ENCODE measurements at regions not wholly inside any gene's neighbourhood (a gene's known extent, or its start where the extent isn't known, plus 50 kb on each side); places are given as distances from the start of the nearest gene placed in this dataset.

- no TSS peak for BruUV-seq (replicated peaks)
- no peak for TF ChIP-seq CTCF (IDR thresholded peaks at IDR 0.05; ENCODE audit: unreplicated experiment)
- H3K4me3 Mint-ChIP-seq (ENCODE audit: low read depth, unreplicated experiment): no peak overlapping the region
- intact Hi-C loops (cut with micrococcal nuclease; ENCODE audit: unreplicated experiment): no loop called here
- no peak for DNase-seq
- no peak overlapping the region for H3K27ac Mint-ChIP-seq (ENCODE audit: unreplicated experiment)
- CTCF ChIA-PET: no interaction called here
- peaks cover 7% of the 10 kb centered on the region for H3K9me3 Mint-ChIP-seq (ENCODE audit: low read depth, unreplicated experiment)
- H3K36me3 Mint-ChIP-seq (ENCODE audit: insufficient read depth, unreplicated experiment): no peaks in the 10 kb centered on the region
- H3K4me1 Mint-ChIP-seq (ENCODE audit: low read depth, unreplicated experiment): no peaks in the 10 kb centered on the region
- H3K27me3 Mint-ChIP-seq (ENCODE audit: unreplicated experiment): no peaks in the 10 kb centered on the region
Measured at GRCh38 chr4:58649226-58649625, 1539.0 kb upstream of the IGFBP7 start.

GRCh38 chr4:58646126-58646525 lies 1535.9 kb upstream of the IGFBP7 start:
- Mint-ChIP-seq H3K36me3 (ENCODE audit: insufficient read depth, unreplicated experiment) (no peaks in the 10 kb centered on the region), H3K27ac (ENCODE audit: unreplicated experiment) (no peak overlapping the region), H3K4me1 (ENCODE audit: low read depth, unreplicated experiment) (no peaks in the 10 kb centered on the region), H3K27me3 (ENCODE audit: unreplicated experiment) (no peaks in the 10 kb centered on the region), H3K9me3 (ENCODE audit: low read depth, unreplicated experiment) (peaks cover 5% of the 10 kb centered on the region), H3K4me3 (ENCODE audit: low read depth, unreplicated experiment) (no peak overlapping the region)
- CTCF ChIA-PET: no interaction called here
- BruUV-seq (replicated peaks): no TSS peak
- intact Hi-C loops (cut with micrococcal nuclease; ENCODE audit: unreplicated experiment): no loop called here
- DNase-seq: no peak
- no peak for TF ChIP-seq CTCF (IDR thresholded peaks at IDR 0.05; ENCODE audit: unreplicated experiment)

- no peaks in the 10 kb centered on the region for H3K4me1 Mint-ChIP-seq (ENCODE audit: low read depth, unreplicated experiment)
- BruUV-seq (replicated peaks): no TSS peak
- CTCF ChIA-PET: no interaction called here
- no peaks in the 10 kb centered on the region for H3K27me3 Mint-ChIP-seq (ENCODE audit: unreplicated experiment)
- no peak for DNase-seq
- H3K4me3 Mint-ChIP-seq (ENCODE audit: low read depth, unreplicated experiment): no peak overlapping the region
- peaks cover 11% of the 10 kb centered on the region for H3K9me3 Mint-ChIP-seq (ENCODE audit: low read depth, unreplicated experiment)
- no peaks in the 10 kb centered on the region for H3K36me3 Mint-ChIP-seq (ENCODE audit: insufficient read depth, unreplicated experiment)
- H3K27ac Mint-ChIP-seq (ENCODE audit: unreplicated experiment): no peak overlapping the region
- TF ChIP-seq CTCF (IDR thresholded peaks at IDR 0.05; ENCODE audit: unreplicated experiment): no peak
- intact Hi-C loops (cut with micrococcal nuclease; ENCODE audit: unreplicated experiment): no loop called here
Measured at GRCh38 chr4:58644549-58644948, 1534.4 kb upstream of the IGFBP7 start.

- peaks cover 11% of the 10 kb centered on the region for H3K9me3 Mint-ChIP-seq (ENCODE audit: low read depth, unreplicated experiment)
- no peak for TF ChIP-seq CTCF (IDR thresholded peaks at IDR 0.05; ENCODE audit: unreplicated experiment)
- H3K4me3 Mint-ChIP-seq (ENCODE audit: low read depth, unreplicated experiment): no peak overlapping the region
- no peak for DNase-seq
- H3K27me3 Mint-ChIP-seq (ENCODE audit: unreplicated experiment): no peaks in the 10 kb centered on the region
- no peaks in the 10 kb centered on the region for H3K36me3 Mint-ChIP-seq (ENCODE audit: insufficient read depth, unreplicated experiment)
- CTCF ChIA-PET: no interaction called here
- H3K27ac Mint-ChIP-seq (ENCODE audit: unreplicated experiment): no peak overlapping the region
- H3K4me1 Mint-ChIP-seq (ENCODE audit: low read depth, unreplicated experiment): no peaks in the 10 kb centered on the region
- BruUV-seq (replicated peaks): no TSS peak
- intact Hi-C loops (cut with micrococcal nuclease; ENCODE audit: unreplicated experiment): no loop called here
Measured at GRCh38 chr4:58636381-58636780, 1526.2 kb upstream of the IGFBP7 start.

- H3K36me3 Mint-ChIP-seq (ENCODE audit: insufficient read depth, unreplicated experiment): no peaks in the 10 kb centered on the region
- no peaks in the 10 kb centered on the region for H3K27me3 Mint-ChIP-seq (ENCODE audit: unreplicated experiment)
- peaks cover 5% of the 10 kb centered on the region for H3K9me3 Mint-ChIP-seq (ENCODE audit: low read depth, unreplicated experiment)
- no peaks in the 10 kb centered on the region for H3K4me1 Mint-ChIP-seq (ENCODE audit: low read depth, unreplicated experiment)
- intact Hi-C loops (cut with micrococcal nuclease; ENCODE audit: unreplicated experiment): no loop called here
- DNase-seq: no peak
- CTCF ChIA-PET: no interaction called here
- no peak overlapping the region for H3K4me3 Mint-ChIP-seq (ENCODE audit: low read depth, unreplicated experiment)
- no peak overlapping the region for H3K27ac Mint-ChIP-seq (ENCODE audit: unreplicated experiment)
- no peak for TF ChIP-seq CTCF (IDR thresholded peaks at IDR 0.05; ENCODE audit: unreplicated experiment)
- BruUV-seq (replicated peaks): no TSS peak
Measured at GRCh38 chr4:58617226-58617625, 1507.0 kb upstream of the IGFBP7 start.

Data from Calu3 (cell line).